Stimulated activated CD8-positive, alpha-beta memory T cell treated with anti-CD3 and anti-CD28 coated beads, Interleukin-4, amount 100 ng/mL, for 1 hour (primary cell): ENCODE measurements at regions not wholly inside any gene's neighbourhood (a gene's known extent, or its start where the extent isn't known, plus 50 kb on each side); places are given as distances from the start of the nearest gene placed in this dataset.
"Not testable (repeated sequence)": the region's sequence is repeated elsewhere in the genome, so short reads cannot be mapped to it uniquely, and the experiment has no call there.

Experiments used
- DNase-seq, 2 donors: peaks; one replicate each; pipeline ENCODE4 v3.0.0-alpha.2; 2020; ENCODE audit warnings: low read depth in 2 of 2, low spot score in 1 of 2

DNA sequence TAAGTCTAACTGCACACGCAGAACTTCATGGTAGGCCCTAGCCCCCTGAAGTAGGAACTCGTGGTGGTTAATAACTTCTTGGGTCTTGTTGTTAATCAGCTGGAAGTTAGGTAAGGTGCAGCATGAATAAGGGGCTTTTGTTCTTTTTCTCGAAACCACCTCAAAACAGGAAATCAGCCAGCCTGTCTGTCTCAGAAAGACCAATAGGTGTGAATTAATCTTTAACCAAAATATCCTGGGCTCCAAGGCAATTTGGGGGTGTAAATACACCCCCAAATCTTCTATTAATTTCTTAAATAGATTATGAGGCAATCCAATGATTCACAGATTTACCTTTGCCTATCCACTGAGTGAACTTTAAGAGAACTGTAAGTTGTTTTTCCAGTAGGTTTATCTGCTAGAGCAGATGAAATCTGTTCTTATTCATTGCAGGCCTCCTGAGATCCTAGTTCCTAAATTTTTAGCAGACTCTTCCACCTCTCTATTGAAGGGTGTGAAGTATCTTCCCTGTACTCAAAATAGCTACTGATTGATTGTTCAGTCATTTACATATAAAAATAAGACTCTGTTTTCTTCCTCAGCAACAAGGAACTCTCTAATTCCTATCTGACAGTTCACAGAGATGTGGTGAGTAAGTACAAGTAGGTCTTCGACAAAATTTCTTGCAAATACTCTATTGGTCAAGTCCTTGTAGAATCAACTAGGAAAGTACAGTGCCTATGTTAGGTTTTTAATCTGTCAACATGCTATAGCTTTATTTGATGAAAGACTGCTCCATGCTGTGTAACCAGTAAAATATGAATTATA, 427.1 kb upstream of the NOX3 start:
- DNase-seq = no peak

DNA sequence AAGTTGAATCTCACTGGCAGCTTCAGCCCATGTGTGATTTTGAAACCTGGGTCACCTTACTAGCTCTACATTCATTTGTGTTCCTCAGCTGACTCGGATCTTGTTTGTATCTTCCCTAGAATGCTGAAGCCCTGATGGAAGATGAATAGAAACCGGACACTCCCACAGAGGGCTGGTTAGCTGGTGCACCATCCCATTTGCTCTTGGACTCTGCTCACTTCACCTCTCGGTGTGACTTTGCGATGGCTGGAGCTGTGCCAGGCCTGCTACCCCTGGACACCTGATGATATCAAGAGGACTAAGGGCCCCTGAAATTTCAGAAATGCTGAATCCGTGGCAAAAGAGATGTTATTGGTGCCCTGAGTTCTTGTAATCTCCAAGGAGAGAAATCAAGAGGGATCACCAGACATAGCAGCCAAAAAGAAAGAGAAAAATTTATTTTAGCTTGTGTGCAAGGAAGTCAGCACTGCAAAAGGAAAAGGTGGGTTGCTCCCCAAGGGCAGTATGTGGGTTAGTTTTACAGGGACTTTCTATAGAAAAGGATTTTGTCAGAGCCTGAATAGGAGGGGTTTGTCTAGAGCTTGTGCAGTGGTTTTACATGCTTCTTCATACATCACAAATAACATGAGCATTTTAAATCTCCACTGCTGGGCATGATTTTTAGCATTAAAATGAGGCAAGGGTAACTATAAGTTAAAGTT, 426.3 kb upstream of the NOX3 start:
- DNase-seq = no peak

DNA sequence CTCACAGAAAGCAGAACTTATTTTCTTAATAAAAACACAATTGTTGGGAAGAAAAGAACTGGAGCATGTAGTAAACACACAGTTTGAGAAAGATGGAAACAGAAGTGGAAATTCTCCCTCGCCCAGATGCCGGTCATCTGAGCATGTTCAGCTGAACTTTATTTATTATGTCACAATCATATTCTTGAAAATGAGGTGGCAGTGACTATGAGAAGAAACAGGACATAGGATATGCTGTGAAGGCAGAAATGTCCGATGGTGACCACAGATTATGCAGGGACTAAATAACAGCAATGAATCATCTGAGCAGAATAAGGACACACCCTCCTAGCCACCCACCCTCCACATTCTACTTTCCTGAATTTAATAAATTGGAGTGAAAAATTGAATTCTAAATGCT, 425.3 kb upstream of the NOX3 start:
- DNase-seq = no peak

DNA sequence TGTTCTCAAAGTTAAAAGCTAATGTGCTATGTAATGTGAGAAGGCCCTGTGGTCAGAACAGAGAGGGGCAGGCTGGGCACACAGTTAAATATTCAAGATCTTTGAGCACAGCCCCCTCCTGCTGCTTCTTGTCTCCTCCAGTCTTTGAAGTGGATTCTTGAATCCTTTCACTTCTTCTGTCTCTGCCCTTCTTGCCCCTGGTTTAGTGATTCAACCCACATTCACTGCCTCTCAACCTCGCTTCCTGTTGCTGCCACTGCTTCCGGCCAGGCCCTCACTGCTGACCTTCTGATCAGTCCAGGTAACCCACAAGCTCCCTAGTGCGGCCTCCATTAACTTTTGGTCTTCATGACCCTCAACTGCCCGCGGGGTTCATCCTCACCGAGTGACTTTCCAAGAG, 417.3 kb upstream of the NOX3 start:
- no peak for DNase-seq

DNA sequence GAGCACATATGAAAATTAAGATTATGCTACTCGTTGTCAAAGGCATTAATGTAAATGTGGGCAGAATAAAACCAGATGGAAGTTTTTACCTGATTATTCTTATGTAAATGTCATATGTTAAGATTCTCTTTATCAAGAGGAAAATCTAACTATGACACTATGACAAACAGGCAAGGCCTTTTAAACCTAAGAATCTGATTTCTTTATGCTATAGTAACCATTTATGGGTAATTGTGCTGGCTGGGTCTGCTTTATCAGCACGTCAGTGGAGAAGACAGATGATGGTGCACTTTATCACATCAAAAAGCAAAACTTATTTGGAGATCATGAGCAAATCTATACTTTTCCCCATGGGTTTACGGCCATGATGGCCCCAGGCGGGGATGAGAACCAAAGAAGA, 412.0 kb upstream of the NOX3 start:
- DNase-seq = no peak

DNA sequence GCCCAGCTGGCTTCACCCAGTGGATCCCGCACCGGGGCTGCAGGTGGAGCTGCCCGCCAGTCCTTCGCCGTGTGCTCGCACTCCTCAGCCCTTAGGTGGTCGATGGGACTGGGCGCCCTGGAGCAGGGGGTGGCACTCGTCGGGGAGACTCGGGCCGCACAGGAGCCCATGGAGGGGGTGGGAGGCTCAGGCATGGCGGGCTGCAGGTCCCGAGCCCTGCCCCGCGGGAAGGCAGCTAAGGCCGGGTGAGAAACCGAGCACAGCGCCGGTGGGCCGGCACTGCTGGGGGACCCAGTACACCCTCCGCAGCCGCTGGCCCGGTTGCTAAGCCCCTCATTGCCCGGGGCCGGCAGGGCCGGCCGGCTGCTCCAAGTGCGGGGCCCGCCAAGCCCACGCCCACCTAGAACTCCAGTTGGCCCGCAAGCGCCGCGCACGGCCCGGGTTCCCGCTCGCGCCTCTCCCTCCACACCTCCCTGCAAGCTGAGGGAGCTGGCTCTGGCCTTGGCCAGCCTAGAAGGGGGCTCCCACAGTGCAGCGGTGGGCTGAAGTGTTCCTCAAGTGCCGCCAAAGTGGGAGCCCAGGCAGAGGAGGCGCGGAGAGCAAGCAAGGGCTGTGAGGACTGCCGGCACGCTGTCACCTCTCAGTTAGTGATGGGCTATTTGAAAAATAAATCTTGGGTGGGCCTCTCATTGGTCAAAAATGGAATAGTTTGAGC, 411.2 kb upstream of the NOX3 start:
- not testable (repeated sequence) for DNase-seq

DNA sequence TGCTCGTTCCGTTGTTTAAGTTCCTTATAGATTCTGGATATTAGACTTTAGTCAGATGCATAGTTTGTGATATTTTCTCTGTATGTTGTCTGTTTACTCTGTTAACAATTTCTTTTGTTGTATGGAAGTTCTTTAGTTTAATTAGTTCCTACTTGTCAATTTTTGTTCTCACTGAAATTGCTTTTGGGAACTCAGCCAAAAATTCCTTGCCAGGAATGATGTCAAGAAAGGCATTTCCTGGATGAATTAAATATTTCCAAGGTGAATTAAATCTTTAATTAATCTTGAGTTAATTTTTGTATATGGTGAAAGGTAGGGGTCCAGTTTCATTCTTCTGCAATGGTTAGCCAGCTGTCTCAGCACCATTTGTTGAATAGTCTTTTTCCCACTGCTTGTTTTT, 406.2 kb upstream of the NOX3 start:
- DNase-seq = no peak

DNA sequence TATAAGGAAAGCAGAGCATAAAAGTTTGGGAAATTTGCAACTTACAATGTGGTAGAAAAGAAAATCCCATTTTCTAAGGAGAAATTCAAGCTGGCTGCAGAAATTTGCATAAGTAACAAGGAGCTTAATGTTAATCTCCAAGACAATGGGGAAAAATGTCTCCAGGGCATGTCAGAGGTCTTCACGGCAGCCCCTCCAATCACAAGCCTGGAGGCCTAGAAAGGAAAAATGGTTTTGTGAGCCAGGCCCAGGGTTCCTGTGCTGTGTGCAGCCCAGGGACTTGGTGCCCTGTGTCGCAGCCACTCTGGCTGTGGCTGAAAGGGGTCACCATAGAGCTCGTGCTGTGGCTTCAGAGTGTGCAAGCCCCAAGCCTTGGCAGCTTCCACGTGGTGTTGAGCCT, 403.3 kb upstream of the NOX3 start:
- DNase-seq = not testable (repeated sequence)

DNA sequence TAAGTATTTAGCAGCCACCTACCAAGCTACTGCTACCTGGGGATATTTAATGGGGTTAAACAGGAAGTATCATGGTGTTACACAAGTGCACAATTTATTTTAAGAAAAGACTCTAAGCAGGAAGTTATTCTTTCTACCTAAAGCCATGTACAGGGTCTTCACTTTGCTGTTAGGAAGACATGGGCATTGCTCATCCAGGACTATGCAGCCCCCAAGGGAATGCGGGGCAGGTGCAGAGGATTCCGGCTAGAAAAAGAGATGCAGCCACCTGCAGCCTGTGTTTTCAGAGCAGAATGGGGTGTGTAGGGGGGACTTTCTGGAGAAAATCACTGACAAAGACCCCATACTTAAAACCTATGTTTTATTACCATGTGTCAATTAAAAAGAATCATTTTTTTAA, 399.1 kb upstream of the NOX3 start:
- no peak for DNase-seq

DNA sequence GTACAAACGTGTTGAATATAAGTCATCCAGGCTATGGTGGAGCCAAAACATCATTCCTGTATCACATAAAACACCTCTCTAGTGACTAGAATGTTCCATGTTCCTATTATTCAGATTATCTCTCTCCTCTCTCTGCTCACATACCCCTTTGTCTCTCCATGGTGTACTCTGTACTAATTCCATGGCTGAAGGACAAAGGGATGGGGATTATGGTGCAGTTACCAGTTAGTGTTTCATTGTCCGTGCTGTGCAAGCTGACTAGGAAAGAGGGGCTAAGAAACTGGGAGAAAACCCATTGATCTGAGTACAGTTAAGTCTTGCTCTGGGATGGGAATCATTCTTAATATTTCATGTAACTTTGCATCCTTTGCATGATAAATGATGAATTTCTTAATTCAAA, 397.4 kb upstream of the NOX3 start:
- DNase-seq = no peak

DNA sequence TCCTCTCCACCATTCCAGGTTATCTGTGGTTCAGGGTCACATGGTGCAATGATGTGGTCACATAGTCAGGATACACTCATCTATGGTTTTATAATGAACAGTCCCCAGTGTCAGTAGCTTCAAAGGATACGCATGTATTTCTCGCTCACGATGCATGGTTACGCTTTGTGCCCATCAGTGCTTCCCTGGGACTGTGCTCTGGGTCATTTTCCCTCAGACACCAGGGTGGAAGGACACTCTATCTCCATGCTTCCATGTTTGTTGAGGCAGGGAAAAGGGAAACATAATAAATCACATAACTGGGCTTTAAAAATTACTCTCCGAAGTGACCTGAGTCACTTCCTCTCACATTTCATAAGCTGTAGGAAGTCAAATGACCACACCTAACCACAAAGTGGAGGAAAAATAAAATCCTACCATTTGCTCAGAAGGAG, 394.8 kb upstream of the NOX3 start:
- no peak for DNase-seq

DNA sequence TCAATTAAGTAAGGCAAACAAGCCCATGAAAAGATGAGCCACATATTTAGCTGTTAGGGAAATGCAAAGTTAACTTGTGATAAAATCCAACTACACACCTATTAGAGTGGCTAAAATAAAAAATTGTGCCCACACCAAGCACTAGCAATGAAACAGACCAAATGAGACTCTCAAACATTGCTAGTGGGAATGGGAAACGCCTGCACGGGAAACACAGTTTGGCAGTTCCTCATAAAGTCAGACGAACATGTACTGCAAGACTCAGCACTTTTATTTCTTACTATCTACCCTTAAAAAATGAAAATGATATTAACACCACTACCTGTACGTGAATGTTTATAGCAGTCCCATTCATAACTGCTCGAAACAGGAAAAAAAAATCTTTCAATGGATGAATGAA, 392.1 kb upstream of the NOX3 start:
- no peak for DNase-seq

DNA sequence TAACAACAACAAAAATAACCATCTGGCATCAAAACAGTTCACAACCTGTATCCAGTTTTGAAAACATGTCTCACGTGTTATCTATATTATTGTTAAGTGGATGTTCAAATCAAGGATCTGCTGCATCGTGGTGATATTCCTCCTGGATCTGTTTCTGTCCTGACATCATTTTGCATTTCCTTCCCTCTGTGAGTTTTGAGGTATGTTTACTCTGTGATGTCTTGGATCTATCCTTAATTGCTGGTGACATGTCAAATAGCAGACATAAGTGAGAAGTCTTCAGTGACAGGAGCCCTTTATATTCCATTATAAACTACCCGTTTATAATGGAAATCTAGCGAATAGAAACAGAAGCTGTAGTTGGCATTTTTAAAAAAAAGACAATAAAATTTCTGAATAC, 381.8 kb upstream of the NOX3 start:
- no peak for DNase-seq

DNA sequence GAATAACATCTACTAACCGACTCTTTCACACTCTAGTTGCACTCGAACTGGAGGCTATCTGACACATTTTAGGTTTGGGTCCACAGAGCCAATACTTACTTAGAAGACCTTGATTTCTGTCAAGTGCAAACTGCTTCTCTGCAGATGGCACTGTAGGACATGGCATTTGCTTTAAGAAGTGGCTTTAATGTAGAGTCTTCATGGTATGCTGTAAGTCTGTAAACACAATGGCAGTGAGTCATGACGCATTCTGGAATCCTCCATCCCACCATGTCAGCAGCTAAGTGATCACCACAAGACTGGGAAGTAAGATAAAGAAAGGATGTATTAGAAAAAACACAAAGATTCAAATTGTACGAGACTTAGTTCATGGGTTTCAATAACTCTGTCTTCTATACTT, 377.0 kb upstream of the NOX3 start:
- no peak for DNase-seq

DNA sequence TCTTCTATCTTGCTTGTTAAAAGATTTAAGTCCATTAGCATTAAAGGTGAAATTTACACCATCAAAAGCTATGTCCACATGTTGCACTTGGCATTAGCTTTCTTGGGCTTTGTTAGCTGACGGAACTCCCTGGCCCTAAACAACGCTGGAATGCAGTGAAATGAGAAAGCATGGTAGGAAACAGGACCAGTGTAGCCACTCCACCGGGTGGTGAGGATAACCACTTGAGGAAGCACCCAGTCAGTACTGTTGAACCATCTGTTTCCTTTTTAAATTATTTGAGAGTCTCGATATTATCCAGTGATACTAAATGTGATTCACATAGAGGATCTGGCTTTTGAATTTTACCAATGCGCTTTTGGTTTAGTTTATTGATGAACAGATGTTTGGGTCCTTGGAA, 374.9 kb upstream of the NOX3 start:
- DNase-seq = no peak

DNA sequence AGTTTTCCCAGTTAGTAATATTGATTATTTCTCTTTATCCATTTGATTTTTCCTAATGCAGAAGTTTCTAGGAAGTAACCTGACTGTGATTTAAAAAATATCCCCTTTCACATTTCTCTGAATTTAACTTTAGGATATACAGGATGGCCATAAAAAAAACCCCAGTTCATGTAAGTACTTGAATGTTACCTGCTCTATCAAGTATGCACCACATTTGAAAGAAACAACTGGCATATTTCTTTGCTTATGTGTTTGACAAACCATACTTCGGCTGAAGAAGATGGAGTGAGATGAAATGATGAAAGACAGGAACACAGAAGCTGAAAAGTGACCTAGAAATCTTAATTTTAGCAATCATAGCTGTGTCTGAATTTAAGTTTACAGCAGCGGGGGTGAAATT, 374.0 kb upstream of the NOX3 start:
- no peak for DNase-seq

DNA sequence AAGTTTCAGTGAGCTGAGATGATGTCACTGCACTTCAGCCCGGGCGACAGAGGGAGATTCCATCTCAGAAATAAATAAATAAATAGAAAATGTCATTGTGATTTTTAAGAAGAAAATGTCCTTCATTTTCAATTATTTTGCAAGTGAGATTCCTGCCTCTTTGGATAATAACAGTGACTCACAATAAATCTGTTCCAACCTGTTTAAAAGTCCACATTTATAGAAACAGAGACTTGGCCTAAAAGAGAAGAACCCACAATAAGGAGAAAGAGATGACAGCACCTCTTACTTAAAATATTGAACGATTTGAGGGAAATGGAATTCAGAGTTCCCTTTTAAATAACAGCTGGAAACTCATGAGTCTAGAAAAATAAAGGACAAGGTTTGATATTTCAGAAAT, 373.4 kb upstream of the NOX3 start:
- no peak for DNase-seq

DNA sequence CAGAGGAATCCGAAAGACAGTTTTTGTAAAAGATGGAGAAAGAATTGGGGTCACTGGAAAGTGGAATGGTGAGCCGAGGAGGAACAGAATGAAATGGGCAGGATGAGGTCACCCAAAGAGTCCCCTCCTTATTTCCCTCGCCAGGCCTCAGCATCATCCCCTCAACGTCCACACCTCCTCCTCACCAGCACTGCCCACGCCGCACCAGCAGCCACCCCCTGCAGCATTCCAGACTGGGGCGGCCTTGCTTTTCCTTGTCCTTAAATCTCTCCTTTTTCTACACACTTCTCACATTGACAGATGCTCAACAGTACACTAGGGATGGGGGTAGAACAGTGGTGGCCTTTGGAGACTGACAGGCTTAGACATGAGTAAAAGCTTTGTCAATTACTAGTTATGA, 363.1 kb upstream of the NOX3 start:
- no peak for DNase-seq

DNA sequence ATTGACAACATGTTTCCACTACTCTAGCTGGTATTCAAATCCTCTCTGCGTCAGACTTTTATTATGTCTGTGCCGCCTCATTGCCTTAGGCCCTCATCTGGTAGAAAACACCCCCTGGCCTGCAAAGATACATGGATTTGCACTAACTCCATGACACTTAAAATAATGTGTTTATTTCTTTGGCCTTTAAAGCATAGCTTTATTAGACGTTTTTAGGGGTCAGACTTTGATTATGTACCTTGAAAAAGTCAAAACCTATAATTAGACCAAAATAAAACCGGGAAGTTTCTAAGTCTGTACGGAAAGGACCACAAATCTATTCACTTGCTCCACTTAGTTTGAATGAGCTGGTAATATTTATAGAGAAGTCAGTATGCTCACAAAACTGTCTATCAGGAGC, 357.9 kb upstream of the NOX3 start:
- no peak for DNase-seq

DNA sequence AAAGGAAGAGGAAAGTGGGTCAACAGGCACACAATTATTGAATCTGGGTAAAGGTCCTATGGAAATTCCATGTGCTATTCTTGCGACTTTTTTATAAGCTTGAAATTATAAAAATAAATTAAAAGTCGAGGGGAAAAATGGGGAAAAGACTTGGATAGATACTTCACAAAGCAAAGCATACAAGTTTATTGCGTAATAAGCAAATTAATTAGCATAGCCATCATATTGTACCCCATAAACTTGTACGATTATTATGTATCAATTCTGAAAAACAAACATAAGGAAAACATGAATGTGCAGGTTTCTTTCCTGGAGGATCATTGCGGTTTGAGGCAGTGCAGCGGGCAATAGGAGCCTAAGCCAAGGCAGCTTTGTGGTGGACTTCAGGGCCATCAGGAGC, 351.6 kb upstream of the NOX3 start:
- no peak for DNase-seq

DNA sequence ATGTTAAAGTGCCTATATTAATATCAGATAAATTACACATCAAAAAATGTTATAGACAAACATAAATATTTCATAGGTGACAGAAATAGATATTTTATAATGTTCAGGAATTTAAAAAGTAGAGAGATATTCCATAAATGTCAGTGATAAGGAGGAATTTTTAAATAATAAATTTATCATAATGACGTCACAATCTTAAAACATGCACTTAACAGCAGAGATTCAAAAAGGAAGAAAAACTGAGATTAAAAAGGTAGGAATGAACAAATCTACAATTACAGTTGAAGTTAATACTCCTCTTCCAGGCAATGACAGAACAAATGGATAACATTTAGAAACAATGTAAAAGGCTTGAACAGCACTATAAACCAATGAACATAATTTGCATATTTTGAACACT, 345.4 kb upstream of the NOX3 start:
- no peak for DNase-seq

DNA sequence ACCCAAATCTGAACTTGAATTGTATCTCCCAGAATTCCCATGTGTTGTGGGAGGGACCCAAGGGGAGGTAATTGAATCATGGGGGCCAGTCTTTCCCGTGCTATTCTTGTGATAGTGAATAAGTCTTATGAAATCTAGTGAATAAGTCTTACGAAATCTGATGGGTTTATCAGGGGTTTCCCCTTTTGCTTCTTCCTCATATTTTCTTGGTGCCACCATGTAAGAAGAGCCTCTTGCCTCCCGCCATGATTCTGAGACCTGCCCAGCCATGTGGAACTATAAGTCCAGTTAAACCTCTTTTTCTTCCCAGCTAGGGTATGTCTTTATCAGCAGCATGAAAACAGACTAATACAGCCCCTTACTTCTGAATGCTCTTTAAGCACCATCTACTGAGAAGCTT, 343.2 kb upstream of the NOX3 start:
- not testable (repeated sequence) for DNase-seq
